Breast epithelium (tissue), 4 donors: ENCODE measurements at regions not wholly inside any gene's neighbourhood (a gene's known extent, or its start where the extent isn't known, plus 50 kb on each side); places are given as distances from the start of the nearest gene placed in this dataset.
A peak's percentile ranks its signal among the peaks of the same experiment; 100 is the strongest.

Experiments used
- DNase-seq, 2 donors: peaks; one replicate each; pipeline ENCODE4 v3.0.0-alpha.2; 2019; ENCODE audit warnings: low spot score in 2 of 2
- H3K27ac ChIP-seq, 2 donors: fragments of 200-600 bp; sonication (generic) in 1 of 2; one replicate each; pipeline ENCODE4 v1.5.1; 2016 to 2019; ENCODE audit warnings: mild to moderate bottlenecking in 1 of 2
- H3K27me3 ChIP-seq, 2 donors: fragments of 200-600 bp; sonication (generic) in 1 of 2; one replicate each; pipeline versions ENCODE4 v1.5.1 to v1.6.0; 2017 to 2019; ENCODE audit warnings: control low read depth in 1 of 2, mild to moderate bottlenecking in 1 of 2
- H3K36me3 ChIP-seq: fragments of 200-600 bp; one replicate; pipeline ENCODE4 v1.5.1; 2019
- H3K4me1 ChIP-seq, 2 donors: fragments of 200-600 bp; sonication (generic); one replicate each; pipeline ENCODE4 v1.5.1; 2016 to 2019; ENCODE audit warnings: control low read depth in 1 of 2
- H3K4me3 ChIP-seq, 3 donors: fragments of 200-600 bp; sonication (generic); 1 replicate in 2 of 3; 2 replicates in 1 of 3; pipeline ENCODE4 v1.5.1; 2016 to 2019; ENCODE audit warnings: mild to moderate bottlenecking in 3 of 3, moderate library complexity in 2 of 3
- H3K9me3 ChIP-seq, 2 donors: fragments of 200-600 bp; sonication (generic) in 1 of 2; one replicate each; pipeline ENCODE4 v1.5.1; 2016 to 2019; ENCODE audit warnings: control low read depth in 1 of 2
- CTCF ChIP-seq, 3 donors: fragments of 450-650 bp; IDR thresholded peaks; one replicate each; pipeline ENCODE4 v1.5.1; 2016 to 2017; ENCODE audit warnings: antibody characterized with exemption in 3 of 3, mild to moderate bottlenecking in 3 of 3, moderate library complexity in 3 of 3
- POLR2A ChIP-seq: fragments of 450-650 bp; IDR thresholded peaks from one replicate; pipeline ENCODE4 v1.6.1; 2016; ENCODE audit warnings: antibody characterized with exemption, mild to moderate bottlenecking, moderate library complexity
- POLR2AphosphoS5 ChIP-seq, 3 donors: sonication (generic); formaldehyde crosslinking; IDR thresholded peaks; one replicate each; pipeline ENCODE4 v1.6.1; 2017; ENCODE audit warnings: antibody characterized with exemption in 3 of 3
- intact Hi-C: fragments of 100-400 bp; cut with DNase I; formaldehyde crosslinking; loops from one replicate; pipeline ENCODE4 v1.15.1; 2023; ENCODE audit warnings: low total_unique reads

DNA sequence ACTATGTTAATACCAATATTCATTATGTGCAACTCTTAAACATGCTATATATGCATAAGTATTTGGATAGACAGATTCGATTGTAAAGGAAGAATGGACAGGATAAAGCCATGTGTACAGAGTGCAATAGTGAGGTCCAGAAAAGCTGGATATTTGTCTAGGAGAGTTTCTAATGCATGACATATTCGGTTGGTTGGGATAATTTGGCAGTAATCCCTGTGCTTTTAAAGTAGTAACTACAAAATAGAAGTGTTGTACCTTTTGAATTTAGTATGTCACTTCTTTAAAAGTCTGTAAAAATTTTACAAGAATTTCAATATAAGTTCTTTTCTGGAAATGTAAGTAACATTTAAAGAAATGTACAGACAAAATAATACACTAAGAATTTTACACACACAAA, 774.5 kb downstream of the USP25 start:
- Histone ChIP-seq H3K36me3 (no peaks in the 10 kb centered on the region), H3K9me3 (no peaks in the 10 kb centered on the region), H3K4me1 (peaks cover 0 to 6% of the 10 kb centered on the region in 2 donors), H3K27me3 (no peaks in the 10 kb centered on the region), H3K27ac (no peak overlapping the region), H3K4me3 (no peak overlapping the region)
- TF ChIP-seq POLR2A: no peak
- no peak for TF ChIP-seq CTCF (IDR thresholded peaks at IDR 0.05)
- TF ChIP-seq POLR2AphosphoS5 (IDR thresholded peaks at IDR 0.05): no peak
- no peak for DNase-seq
- intact Hi-C loops: no loop called here

DNA sequence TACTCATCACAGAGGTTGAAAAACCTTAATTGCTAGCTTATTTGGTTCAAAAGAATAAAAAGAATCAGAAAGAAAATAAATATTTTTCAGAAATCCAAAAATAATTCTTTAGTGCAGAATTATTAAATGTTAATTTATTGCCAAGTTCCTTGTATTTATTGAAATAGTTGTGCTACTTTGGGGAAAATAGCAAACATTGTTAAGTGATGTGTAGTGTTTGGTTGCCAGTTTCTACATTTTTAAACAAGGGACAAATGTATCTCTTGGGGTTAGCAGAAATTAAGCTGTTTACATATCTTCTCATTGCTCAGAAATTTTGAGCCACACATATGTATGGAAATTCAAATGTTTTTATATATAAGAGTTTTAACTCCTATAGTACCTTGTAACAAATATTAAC, 775.0 kb downstream of the USP25 start:
- H3K27me3 ChIP-seq: no peaks in the 10 kb centered on the region
- H3K27ac ChIP-seq: no peak overlapping the region
- DNase-seq: no peak
- peaks cover 0 to 6% of the 10 kb centered on the region in 2 donors for H3K4me1 ChIP-seq
- no peak overlapping the region for H3K4me3 ChIP-seq
- TF ChIP-seq CTCF (IDR thresholded peaks at IDR 0.05) (no peak), POLR2AphosphoS5 (IDR thresholded peaks at IDR 0.05) (no peak), POLR2A (no peak)
- no peaks in the 10 kb centered on the region for H3K9me3 ChIP-seq
- no peaks in the 10 kb centered on the region for H3K36me3 ChIP-seq
- intact Hi-C loops: no loop called here

- Histone ChIP-seq H3K27ac (peak overlapping the region in 1 of 2 donors; percentile 38), H3K36me3 (no peaks in the 10 kb centered on the region), H3K4me1 (peaks cover 0 to 6% of the 10 kb centered on the region in 2 donors), H3K9me3 (no peaks in the 10 kb centered on the region), H3K4me3 (no peak overlapping the region), H3K27me3 (no peaks in the 10 kb centered on the region)
- no peak for TF ChIP-seq POLR2AphosphoS5 (IDR thresholded peaks at IDR 0.05)
- TF ChIP-seq CTCF (IDR thresholded peaks at IDR 0.05): no peak
- no peak for TF ChIP-seq POLR2A
- intact Hi-C loops: no loop called here
- DNase-seq: no peak
These were observed 779.7 kb downstream of the USP25 start for GRCh38 chr21:16509476-16509875.

GRCh38 chr21:16514316-16514715, 784.5 kb downstream of the USP25 start:
- Histone ChIP-seq H3K4me3 (no peak overlapping the region), H3K27me3 (no peaks in the 10 kb centered on the region), H3K4me1 (no peaks in the 10 kb centered on the region), H3K9me3 (peaks cover 0 to 15% of the 10 kb centered on the region in 2 donors), H3K36me3 (no peaks in the 10 kb centered on the region), H3K27ac (no peak overlapping the region)
- intact Hi-C loops: no loop called here
- no peak for TF ChIP-seq POLR2A
- no peak for TF ChIP-seq POLR2AphosphoS5 (IDR thresholded peaks at IDR 0.05)
- no peak for TF ChIP-seq CTCF (IDR thresholded peaks at IDR 0.05)
- no peak for DNase-seq

DNA sequence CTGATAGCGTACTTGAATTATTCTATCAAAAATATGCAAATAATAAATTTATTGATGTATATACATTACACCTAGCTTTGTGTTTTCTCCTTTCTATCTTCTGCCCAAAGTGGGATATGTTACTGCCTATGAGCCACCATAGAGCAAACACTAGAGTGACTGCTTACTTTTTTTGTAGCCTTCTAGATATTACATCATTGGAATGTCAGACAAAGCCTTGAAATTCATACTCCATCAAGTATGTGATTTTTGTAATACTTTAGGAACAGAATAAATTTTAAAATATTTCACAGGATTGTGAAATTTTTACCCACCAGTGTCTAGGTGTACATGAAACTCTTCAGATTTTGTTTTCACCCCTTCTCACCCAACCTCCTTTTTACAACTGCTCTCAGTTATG, 787.6 kb downstream of the USP25 start:
- no peaks in the 10 kb centered on the region for H3K27me3 ChIP-seq
- H3K27ac ChIP-seq: no peak overlapping the region
- no peaks in the 10 kb centered on the region for H3K36me3 ChIP-seq
- H3K4me1 ChIP-seq: no peaks in the 10 kb centered on the region
- no peak overlapping the region for H3K4me3 ChIP-seq
- peaks cover 0 to 15% of the 10 kb centered on the region in 2 donors for H3K9me3 ChIP-seq
- intact Hi-C loops: no loop called here
- no peak for TF ChIP-seq POLR2A
- TF ChIP-seq POLR2AphosphoS5 (IDR thresholded peaks at IDR 0.05): no peak
- no peak for TF ChIP-seq CTCF (IDR thresholded peaks at IDR 0.05)
- no peak for DNase-seq
